OCI-LY7 (cell line): ENCODE measurements at regions not wholly inside any gene's neighbourhood (a gene's known extent, or its start where the extent isn't known, plus 50 kb on each side); places are given as distances from the start of the nearest gene placed in this dataset.

ENCODE experiments used
- EZH2phosphoT487 ChIP-seq: fragments of 200-600 bp; sonication (generic); IDR thresholded peaks from 2 replicates; pipeline ENCODE4 v1.6.1; 2018; ENCODE audit warnings: low read depth, borderline replicate concordance, mild to moderate bottlenecking, mixed run types, antibody characterized with exemption, low read length, moderate library complexity, mixed read lengths
- TF ChIP-seq, protein P1 (sequence below): fragments of 200-600 bp; sonication (generic); conservative IDR thresholded peaks from 2 replicates; pipeline ENCODE4 v1.5.1; 2014; ENCODE audit warnings: mild to moderate bottlenecking, antibody characterized with exemption, low read length, moderate library complexity, mixed read lengths

DNA sequence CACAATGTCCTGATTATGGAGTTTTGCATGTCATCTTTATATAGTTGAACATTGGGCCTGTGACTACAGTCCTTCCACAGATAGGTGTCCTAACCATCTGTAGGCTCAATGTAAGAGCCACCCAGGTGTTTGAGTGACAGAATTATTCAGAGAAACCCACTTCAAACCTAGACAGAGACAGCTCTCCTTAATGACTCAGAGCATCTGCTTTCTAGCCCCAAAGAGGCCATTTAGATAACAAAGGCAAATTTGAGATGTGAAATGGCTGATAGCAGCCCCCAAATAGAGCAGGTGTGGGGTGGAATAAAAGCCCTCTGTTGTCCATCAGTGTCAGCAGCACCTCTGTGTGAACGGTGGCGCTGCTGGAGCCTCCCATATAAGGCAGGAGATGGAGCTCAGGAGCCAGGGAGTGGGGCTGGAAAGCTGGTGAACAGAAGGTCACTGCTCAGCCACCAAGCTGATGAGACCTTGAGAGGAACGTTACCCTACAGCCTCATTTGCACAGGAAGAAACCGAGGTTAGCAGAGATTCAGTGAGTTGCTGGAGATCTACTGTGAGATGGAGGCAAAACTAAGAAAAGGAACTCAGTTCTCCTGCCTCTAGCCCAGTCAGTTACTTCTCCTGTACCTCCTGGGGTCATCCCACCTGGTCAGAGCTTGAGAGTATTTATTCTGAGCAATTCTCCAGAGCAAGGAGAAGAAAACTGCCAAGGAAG is 153.3 kb upstream of the LNX1 start:
- TF ChIP-seq, protein P1, sequence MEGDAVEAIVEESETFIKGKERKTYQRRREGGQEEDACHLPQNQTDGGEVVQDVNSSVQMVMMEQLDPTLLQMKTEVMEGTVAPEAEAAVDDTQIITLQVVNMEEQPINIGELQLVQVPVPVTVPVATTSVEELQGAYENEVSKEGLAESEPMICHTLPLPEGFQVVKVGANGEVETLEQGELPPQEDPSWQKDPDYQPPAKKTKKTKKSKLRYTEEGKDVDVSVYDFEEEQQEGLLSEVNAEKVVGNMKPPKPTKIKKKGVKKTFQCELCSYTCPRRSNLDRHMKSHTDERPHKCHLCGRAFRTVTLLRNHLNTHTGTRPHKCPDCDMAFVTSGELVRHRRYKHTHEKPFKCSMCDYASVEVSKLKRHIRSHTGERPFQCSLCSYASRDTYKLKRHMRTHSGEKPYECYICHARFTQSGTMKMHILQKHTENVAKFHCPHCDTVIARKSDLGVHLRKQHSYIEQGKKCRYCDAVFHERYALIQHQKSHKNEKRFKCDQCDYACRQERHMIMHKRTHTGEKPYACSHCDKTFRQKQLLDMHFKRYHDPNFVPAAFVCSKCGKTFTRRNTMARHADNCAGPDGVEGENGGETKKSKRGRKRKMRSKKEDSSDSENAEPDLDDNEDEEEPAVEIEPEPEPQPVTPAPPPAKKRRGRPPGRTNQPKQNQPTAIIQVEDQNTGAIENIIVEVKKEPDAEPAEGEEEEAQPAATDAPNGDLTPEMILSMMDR = peak; percentile 49
- no peak for TF ChIP-seq EZH2phosphoT487
